ENCODE measurements at regions not wholly inside any gene's neighbourhood (a gene's known extent, or its start where the extent isn't known, plus 50 kb on each side); places are given as distances from the start of the nearest gene placed in this dataset.

DNA sequence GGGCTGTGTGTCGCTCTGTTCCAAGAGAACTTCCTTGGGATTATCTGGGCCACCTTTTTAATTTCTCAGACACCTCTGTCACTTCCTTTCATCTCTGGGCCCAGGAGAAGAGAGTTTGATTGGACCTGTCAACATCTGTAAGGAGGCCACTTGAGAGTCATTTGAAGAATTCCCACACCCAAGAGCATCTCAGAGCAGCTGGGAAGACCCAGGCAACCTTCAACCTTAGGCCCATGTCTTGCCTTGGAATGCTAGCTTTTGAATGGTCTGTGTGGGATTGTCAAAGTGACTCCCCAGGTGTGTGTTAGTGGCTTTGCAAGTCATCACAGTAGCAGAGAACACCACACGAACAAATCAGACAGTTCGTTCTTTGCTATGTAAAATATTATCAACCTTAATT is 280.3 kb downstream of the CYRIA start:
- H3K27me3 ChIP-seq (ENCODE audit: control insufficient read depth, insufficient read depth, low read length) = no peaks in the 10 kb centered on the region
- H3K4me1 ChIP-seq (ENCODE audit: control insufficient read depth, insufficient read depth, low read length) = no peaks in the 10 kb centered on the region
- H4K91ac ChIP-seq (ENCODE audit: insufficient read depth, low read depth, low read length) = no peak overlapping the region
- no peaks in the 10 kb centered on the region for H3K9me1 ChIP-seq (ENCODE audit: insufficient read depth, low read length)
- ChIA-PET CTCF (no interaction called here), POLR2A (ENCODE audit: unreplicated experiment) (no interaction called here)
- intact Hi-C loops (cut with micrococcal nuclease) (no loop called here), dilution Hi-C loops (cut with HindIII; ENCODE audit: low sequenced_read_pairs, unreplicated experiment) (no loop called here), in situ Hi-C loops (cut with MboI; ENCODE audit: low sequenced_read_pairs) (no loop called here)
- no peak overlapping the region for H2BK15ac ChIP-seq (ENCODE audit: low read depth, low read length)
- no peak overlapping the region for H3K14ac ChIP-seq (replicated peaks; ENCODE audit: low read depth, low read length)
- H2AK5ac ChIP-seq (ENCODE audit: low read depth, low read length) = no peak overlapping the region
- H4K20me1 ChIP-seq (ENCODE audit: insufficient read depth, low read length) = no peaks in the 10 kb centered on the region
- TF ChIP-seq MAFK (IDR thresholded peaks at IDR 0.05; ENCODE audit: low read depth, low read length) (no peak), RCOR1 (IDR thresholded peaks at IDR 0.05; ENCODE audit: insufficient replicate concordance, low read length) (no peak), SMC3 (IDR thresholded peaks at IDR 0.05; ENCODE audit: low read depth, low read length) (no peak), FOS (IDR thresholded peaks at IDR 0.05; ENCODE audit: low read depth, low read length) (no peak), RAD21 (IDR thresholded peaks at IDR 0.05; ENCODE audit: low read length) (no peak), CHD1 (IDR thresholded peaks at IDR 0.05; ENCODE audit: low read depth, low read length) (no peak), BHLHE40 (IDR thresholded peaks at IDR 0.05; ENCODE audit: low read depth, low read length) (no peak), RFX5 (IDR thresholded peaks at IDR 0.05; ENCODE audit: low read depth, low read length) (no peak), POLR2A (IDR thresholded peaks at IDR 0.05; ENCODE audit: low read depth, low read length) (no peak)
- TF ChIP-seq, protein P1, sequence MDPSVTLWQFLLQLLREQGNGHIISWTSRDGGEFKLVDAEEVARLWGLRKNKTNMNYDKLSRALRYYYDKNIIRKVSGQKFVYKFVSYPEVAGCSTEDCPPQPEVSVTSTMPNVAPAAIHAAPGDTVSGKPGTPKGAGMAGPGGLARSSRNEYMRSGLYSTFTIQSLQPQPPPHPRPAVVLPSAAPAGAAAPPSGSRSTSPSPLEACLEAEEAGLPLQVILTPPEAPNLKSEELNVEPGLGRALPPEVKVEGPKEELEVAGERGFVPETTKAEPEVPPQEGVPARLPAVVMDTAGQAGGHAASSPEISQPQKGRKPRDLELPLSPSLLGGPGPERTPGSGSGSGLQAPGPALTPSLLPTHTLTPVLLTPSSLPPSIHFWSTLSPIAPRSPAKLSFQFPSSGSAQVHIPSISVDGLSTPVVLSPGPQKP (IDR thresholded peaks at IDR 0.05; ENCODE audit: borderline replicate concordance, low read depth, low read length) = no peak
- no peaks in the 10 kb centered on the region for H3K36me3 ChIP-seq (ENCODE audit: control insufficient read depth, insufficient read depth, low read length)
- H2BK20ac ChIP-seq (ENCODE audit: low read depth, low read length) = no peak overlapping the region
- no peak overlapping the region for H2BK120ac ChIP-seq (ENCODE audit: low read depth, low read length)
- no peak overlapping the region for H3K4ac ChIP-seq (ENCODE audit: low read depth, low read length)
- no TSS peak for BruUV-seq (replicated peaks)
- H3K4me2 ChIP-seq (ENCODE audit: low read depth, low read length) = no peak overlapping the region
- H4K5ac ChIP-seq (ENCODE audit: low read depth, low read length) = no peak overlapping the region
- H3K79me1 ChIP-seq (ENCODE audit: low read depth in 1 of 2, low read length in 2 of 2) = no peaks in the 10 kb centered on the region
- no peak overlapping the region for H4K8ac ChIP-seq (ENCODE audit: low read depth in 2 of 2, low read length in 2 of 2)
- no peak overlapping the region for H3K9ac ChIP-seq (ENCODE audit: low read depth, low read length)
- no CpG with 5 or more reads among the region's 3 CpGs for WGBS, 2 experiments (ENCODE audit: extremely low coverage in 2 of 2, insufficient read length in 1 of 2)
- H3K18ac ChIP-seq (ENCODE audit: low read depth, low read length) = no peak overlapping the region
- H3K27ac ChIP-seq (ENCODE audit: insufficient read depth, low read length) = no peak overlapping the region
- no peak overlapping the region for H3K56ac ChIP-seq (ENCODE audit: extremely low read depth, insufficient read depth, low read length)
- no peak overlapping the region for H3K23ac ChIP-seq (ENCODE audit: low read depth, low read length)
- H3K9me3 ChIP-seq (ENCODE audit: control insufficient read depth, insufficient read depth, low read length) = peaks cover 15% of the 10 kb centered on the region
- no peak for DNase-seq
- no peak overlapping the region for H2AFZ ChIP-seq (replicated peaks; ENCODE audit: low read length, poor library complexity)
- H2AK9ac ChIP-seq (replicated peaks; ENCODE audit: low read depth, low read length, poor library complexity) = no peak overlapping the region
- H2BK5ac ChIP-seq (ENCODE audit: low read depth, low read length, poor library complexity, severe bottlenecking) = no peak overlapping the region
- no peak for ATAC-seq (ENCODE audit: low read depth)
- H3K4me3 ChIP-seq (ENCODE audit: insufficient read depth, low read depth, low read length) = no peak overlapping the region

Measured in IMR-90 (cell line).